GM12891 (cell line): ENCODE measurements at regions not wholly inside any gene's neighbourhood (a gene's known extent, or its start where the extent isn't known, plus 50 kb on each side); places are given as distances from the start of the nearest gene placed in this dataset.

Source experiments
- POLR2A ChIP-seq: IDR thresholded peaks from 2 replicates; pipeline ENCODE4 v1.6.1; 2011; ENCODE audit warnings: low read depth, low read length, control low read depth
- POLR2AphosphoS5 ChIP-seq: IDR thresholded peaks from 2 replicates; pipeline ENCODE4 v1.6.1; 2011; ENCODE audit warnings: low read depth, low read length, control low read depth
- TAF1 ChIP-seq: IDR thresholded peaks from 2 replicates; pipeline ENCODE4 v1.6.1; 2011; ENCODE audit warnings: low read depth, low read length, control low read depth

DNA sequence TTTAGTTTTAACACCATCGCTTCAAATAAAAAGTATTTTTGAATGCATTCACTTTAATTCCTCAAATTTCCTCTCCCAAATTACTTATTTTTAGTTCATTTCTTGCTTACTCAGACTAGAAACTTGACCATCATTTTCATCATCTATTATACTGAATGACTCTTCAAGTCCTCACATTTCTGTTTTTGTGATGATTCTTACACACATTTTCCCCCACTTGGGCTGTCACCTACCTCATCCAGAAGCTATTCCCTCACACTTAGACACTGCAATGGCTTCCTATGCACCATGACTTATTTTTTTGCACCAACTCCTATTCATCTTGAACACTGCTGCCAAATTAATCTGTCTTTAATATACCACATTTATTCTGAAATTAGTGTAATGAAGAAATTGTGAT, 239.6 kb upstream of the DUSP10 start:
- TF ChIP-seq POLR2A (no peak), POLR2AphosphoS5 (no peak), TAF1 (no peak)
